Left hindlimb (tissue), 1 donor: ENCODE measurements at regions not wholly inside any gene's neighbourhood (a gene's known extent, or its start where the extent isn't known, plus 50 kb on each side); places are given as distances from the start of the nearest gene placed in this dataset.

Source experiments
- DNase-seq: peaks from one replicate; pipeline ENCODE4 v3.0.0-alpha.2; 2018

- no peak for DNase-seq
Observed at GRCh38 chr3:102255736-102256135, 179.1 kb upstream of the ZPLD1 start.

- DNase-seq: no peak
Observed at GRCh38 chr3:102258666-102259227, 176.1 kb upstream of the ZPLD1 start.

- no peak for DNase-seq
Observed at GRCh38 chr3:102259663-102260062, 175.2 kb upstream of the ZPLD1 start.

- no peak for DNase-seq
Observed at GRCh38 chr3:102265720-102266119, 169.1 kb upstream of the ZPLD1 start.

GRCh38 chr3:102269406-102269805 lies 165.4 kb upstream of the ZPLD1 start:
- DNase-seq: no peak

- DNase-seq: no peak
Observed at GRCh38 chr3:102290241-102290640, 144.6 kb upstream of the ZPLD1 start.

GRCh38 chr3:102295756-102296155 lies 139.1 kb upstream of the ZPLD1 start:
- DNase-seq: no peak

GRCh38 chr3:102297072-102297658 lies 137.7 kb upstream of the ZPLD1 start:
- no peak for DNase-seq

GRCh38 chr3:102299125-102299877 lies 135.5 kb upstream of the ZPLD1 start:
- DNase-seq: no peak

GRCh38 chr3:102301155-102301880 lies 133.5 kb upstream of the ZPLD1 start:
- no peak for DNase-seq

GRCh38 chr3:102302020-102302419 lies 132.8 kb upstream of the ZPLD1 start:
- no peak for DNase-seq

- DNase-seq: no peak
Observed at GRCh38 chr3:102304550-102304949, 130.3 kb upstream of the ZPLD1 start.

- no peak for DNase-seq
Observed at GRCh38 chr3:102307442-102307841, 127.4 kb upstream of the ZPLD1 start.

GRCh38 chr3:102329066-102329465 lies 105.7 kb upstream of the ZPLD1 start:
- no peak for DNase-seq

- DNase-seq: no peak
Observed at GRCh38 chr3:102329561-102329960, 105.3 kb upstream of the ZPLD1 start.

GRCh38 chr3:102332205-102332604 lies 102.6 kb upstream of the ZPLD1 start:
- DNase-seq: no peak

- DNase-seq: no peak
Observed at GRCh38 chr3:102332934-102333333, 101.9 kb upstream of the ZPLD1 start.

GRCh38 chr3:102336130-102336529 lies 98.7 kb upstream of the ZPLD1 start:
- no peak for DNase-seq

GRCh38 chr3:102339671-102340070 lies 95.1 kb upstream of the ZPLD1 start:
- DNase-seq: no peak

GRCh38 chr3:102346897-102347296 lies 87.9 kb upstream of the ZPLD1 start:
- no peak for DNase-seq

- DNase-seq: no peak
Observed at GRCh38 chr3:102348904-102349303, 85.9 kb upstream of the ZPLD1 start.

GRCh38 chr3:102353148-102353547 lies 81.7 kb upstream of the ZPLD1 start:
- no peak for DNase-seq

- DNase-seq: no peak
Observed at GRCh38 chr3:102353805-102354204, 81.0 kb upstream of the ZPLD1 start.
